HL-60 (cell line): ENCODE measurements at regions not wholly inside any gene's neighbourhood (a gene's known extent, or its start where the extent isn't known, plus 50 kb on each side); places are given as distances from the start of the nearest gene placed in this dataset.

Experiments
- DNase-seq, 2 experiments: peaks; one replicate each; pipeline ENCODE4 v3.0.0-alpha.2; 2010 to 2020; ENCODE audit warnings: low read depth in 1 of 2, low spot score in 1 of 2
- H3K27ac ChIP-seq: fragments of 250-450 bp; sonication (Bioruptor Pico); replicated peaks from 2 replicates; pipeline ENCODE4 v1.5.1; 2020; ENCODE audit warnings: mild to moderate bottlenecking, moderate library complexity
- H3K27me3 ChIP-seq: fragments of 250-450 bp; sonication (Bioruptor Pico); 2 replicates; pipeline ENCODE4 v1.5.1; 2021; ENCODE audit warnings: mild to moderate bottlenecking, moderate library complexity; ENCODE audit not compliant: insufficient read depth, poor library complexity, severe bottlenecking
- H3K4me3 ChIP-seq: replicated peaks from 2 replicates; pipeline ENCODE4 v1.5.1; 2011; ENCODE audit warnings: mild to moderate bottlenecking, control low read depth, low read length; ENCODE audit not compliant: insufficient read depth
- GABPA ChIP-seq: IDR thresholded peaks from 2 replicates; pipeline ENCODE4 v1.6.1; 2012; ENCODE audit warnings: low read depth
- POLR2AphosphoS5 ChIP-seq: IDR thresholded peaks from 2 replicates; pipeline ENCODE4 v1.6.1; 2012; ENCODE audit warnings: low read depth
- SPI1 ChIP-seq: IDR thresholded peaks from 2 replicates; pipeline ENCODE4 v1.6.1; 2012; ENCODE audit warnings: low read depth, mild to moderate bottlenecking, borderline replicate concordance
- TF ChIP-seq, protein P1 (sequence below): IDR thresholded peaks from 2 replicates; pipeline ENCODE4 v1.6.1; 2012; ENCODE audit warnings: low read depth; ENCODE audit not compliant: insufficient replicate concordance
- TF ChIP-seq, protein P2 (sequence below): IDR thresholded peaks from one replicate; pipeline ENCODE4 v1.5.1; 2011; ENCODE audit warnings: low read length, control low read depth, inconsistent platforms; ENCODE audit not compliant: insufficient read depth

DNA sequence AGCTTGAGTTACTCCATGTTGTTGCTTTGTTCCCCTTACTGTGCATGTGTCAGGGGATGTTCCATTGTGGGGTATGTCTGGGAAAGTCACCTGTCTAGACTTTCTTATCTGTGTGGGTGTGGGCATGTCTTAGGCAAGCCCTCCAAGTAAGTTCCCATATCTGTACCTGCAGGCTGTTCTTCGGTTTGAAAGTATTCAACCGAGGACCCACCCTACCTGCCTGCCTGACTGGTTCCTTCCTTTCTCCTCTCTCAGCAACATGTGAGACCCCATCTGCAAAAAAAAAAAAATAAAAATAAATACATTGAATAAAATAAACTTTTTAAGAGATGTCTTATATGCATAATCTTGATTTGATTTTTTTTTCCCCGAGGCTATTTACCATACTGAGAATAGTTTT lies 622.7 kb downstream of the TDRD15 start:
- TF ChIP-seq, protein P1, sequence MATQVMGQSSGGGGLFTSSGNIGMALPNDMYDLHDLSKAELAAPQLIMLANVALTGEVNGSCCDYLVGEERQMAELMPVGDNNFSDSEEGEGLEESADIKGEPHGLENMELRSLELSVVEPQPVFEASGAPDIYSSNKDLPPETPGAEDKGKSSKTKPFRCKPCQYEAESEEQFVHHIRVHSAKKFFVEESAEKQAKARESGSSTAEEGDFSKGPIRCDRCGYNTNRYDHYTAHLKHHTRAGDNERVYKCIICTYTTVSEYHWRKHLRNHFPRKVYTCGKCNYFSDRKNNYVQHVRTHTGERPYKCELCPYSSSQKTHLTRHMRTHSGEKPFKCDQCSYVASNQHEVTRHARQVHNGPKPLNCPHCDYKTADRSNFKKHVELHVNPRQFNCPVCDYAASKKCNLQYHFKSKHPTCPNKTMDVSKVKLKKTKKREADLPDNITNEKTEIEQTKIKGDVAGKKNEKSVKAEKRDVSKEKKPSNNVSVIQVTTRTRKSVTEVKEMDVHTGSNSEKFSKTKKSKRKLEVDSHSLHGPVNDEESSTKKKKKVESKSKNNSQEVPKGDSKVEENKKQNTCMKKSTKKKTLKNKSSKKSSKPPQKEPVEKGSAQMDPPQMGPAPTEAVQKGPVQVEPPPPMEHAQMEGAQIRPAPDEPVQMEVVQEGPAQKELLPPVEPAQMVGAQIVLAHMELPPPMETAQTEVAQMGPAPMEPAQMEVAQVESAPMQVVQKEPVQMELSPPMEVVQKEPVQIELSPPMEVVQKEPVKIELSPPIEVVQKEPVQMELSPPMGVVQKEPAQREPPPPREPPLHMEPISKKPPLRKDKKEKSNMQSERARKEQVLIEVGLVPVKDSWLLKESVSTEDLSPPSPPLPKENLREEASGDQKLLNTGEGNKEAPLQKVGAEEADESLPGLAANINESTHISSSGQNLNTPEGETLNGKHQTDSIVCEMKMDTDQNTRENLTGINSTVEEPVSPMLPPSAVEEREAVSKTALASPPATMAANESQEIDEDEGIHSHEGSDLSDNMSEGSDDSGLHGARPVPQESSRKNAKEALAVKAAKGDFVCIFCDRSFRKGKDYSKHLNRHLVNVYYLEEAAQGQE: no peak
- TF ChIP-seq POLR2AphosphoS5: no peak
- no peak for TF ChIP-seq SPI1
- TF ChIP-seq, protein P2, sequence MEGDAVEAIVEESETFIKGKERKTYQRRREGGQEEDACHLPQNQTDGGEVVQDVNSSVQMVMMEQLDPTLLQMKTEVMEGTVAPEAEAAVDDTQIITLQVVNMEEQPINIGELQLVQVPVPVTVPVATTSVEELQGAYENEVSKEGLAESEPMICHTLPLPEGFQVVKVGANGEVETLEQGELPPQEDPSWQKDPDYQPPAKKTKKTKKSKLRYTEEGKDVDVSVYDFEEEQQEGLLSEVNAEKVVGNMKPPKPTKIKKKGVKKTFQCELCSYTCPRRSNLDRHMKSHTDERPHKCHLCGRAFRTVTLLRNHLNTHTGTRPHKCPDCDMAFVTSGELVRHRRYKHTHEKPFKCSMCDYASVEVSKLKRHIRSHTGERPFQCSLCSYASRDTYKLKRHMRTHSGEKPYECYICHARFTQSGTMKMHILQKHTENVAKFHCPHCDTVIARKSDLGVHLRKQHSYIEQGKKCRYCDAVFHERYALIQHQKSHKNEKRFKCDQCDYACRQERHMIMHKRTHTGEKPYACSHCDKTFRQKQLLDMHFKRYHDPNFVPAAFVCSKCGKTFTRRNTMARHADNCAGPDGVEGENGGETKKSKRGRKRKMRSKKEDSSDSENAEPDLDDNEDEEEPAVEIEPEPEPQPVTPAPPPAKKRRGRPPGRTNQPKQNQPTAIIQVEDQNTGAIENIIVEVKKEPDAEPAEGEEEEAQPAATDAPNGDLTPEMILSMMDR: no peak
- TF ChIP-seq GABPA: no peak
- no peaks in the 10 kb centered on the region for H3K27me3 ChIP-seq
- H3K27ac ChIP-seq: no peak overlapping the region

DNA sequence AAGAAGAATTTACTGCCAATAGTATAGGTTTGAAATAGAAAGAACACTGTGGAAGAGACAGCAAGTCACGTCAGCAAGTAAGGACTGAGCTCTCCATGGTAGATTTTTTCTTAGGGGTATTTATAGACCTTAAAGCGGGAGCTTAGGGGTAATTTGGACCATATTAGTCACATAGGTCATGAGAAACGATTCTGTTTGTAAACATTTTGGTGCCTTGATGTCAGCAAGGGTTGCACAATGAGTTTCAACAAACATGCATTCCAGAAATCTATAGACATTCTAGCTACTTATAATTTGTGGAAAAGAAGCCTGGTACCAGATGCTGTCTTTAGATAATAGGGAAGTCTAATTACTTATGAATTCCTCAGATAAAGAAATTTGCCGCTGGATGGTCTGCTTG lies 624.7 kb downstream of the TDRD15 start:
- Histone ChIP-seq H3K27me3 (no peaks in the 10 kb centered on the region), H3K4me3 (no peak overlapping the region), H3K27ac (no peak overlapping the region)
- no peak for DNase-seq
- TF ChIP-seq GABPA (no peak), POLR2AphosphoS5 (no peak), SPI1 (no peak)
- TF ChIP-seq, protein P1: no peak
- TF ChIP-seq, protein P2: no peak

More for the DNA sequence above, 622.7 kb downstream of the TDRD15 start:
- no peak for DNase-seq
- no peak overlapping the region for H3K4me3 ChIP-seq

DNA sequence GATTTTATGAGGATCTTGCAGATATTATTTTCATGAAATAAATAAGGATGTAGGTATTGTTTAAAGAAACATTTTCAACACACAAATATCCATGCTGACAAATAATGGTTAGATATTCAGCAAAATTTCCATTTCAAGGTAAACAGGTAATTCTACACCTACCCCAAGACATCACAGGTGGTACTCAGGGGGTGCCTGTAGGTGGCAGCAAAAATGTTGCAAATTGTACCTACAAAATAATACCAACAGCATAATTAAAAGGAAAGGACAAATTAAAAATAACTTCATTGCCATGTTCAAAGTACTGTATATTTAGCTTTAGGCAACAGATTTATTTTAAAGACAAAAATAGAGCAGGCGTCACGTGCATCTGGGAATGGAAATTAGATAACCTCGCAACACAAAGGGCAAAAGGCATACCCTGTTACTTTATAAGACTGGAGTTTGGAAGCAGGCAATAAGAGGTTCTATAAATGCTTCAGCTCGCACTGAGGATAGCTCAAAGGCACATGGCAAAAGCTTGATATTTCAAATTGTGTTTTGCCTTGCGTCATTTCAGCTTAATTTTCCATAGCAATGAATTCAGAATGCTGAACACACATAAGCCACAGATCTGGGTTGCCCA lies 630.5 kb downstream of the TDRD15 start:
- Histone ChIP-seq H3K27ac (no peak overlapping the region), H3K4me3 (no peak overlapping the region), H3K27me3 (no peaks in the 10 kb centered on the region)
- TF ChIP-seq, protein P1: no peak
- TF ChIP-seq, protein P2: no peak
- TF ChIP-seq SPI1 (no peak), POLR2AphosphoS5 (no peak), GABPA (no peak)
- no peak for DNase-seq
